ENCODE measurements at regions not wholly inside any gene's neighbourhood (a gene's known extent, or its start where the extent isn't known, plus 50 kb on each side); places are given as distances from the start of the nearest gene placed in this dataset.
"Not testable (repeated sequence)": the region's sequence is repeated elsewhere in the genome, so short reads cannot be mapped to it uniquely, and the experiment has no call there.

DNA sequence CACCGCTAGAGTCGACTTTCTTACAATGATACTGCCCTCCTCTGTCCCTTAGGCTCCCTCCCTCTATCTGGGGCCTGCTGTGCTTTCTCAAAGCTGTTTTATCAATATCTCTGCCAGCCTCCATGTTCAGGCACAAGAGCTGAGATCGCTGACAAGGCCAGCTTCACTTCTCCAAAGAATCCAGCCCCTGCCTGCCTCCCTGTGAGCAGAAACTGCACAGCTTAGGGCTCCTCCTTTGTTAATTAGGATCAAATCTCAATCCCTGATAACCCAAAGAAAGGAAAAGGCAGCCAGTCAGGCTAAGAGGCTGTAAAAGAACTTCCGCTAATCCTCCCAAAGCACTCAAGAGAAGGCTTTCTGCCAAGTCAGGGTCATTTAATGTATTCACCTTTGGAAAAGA is 616.0 kb upstream of the CDH11 start:
- Histone ChIP-seq H3K9me3 (ENCODE audit: low read length) (no peaks in the 10 kb centered on the region), H3K4me3 (ENCODE audit: low read depth, low read length, poor library complexity, severe bottlenecking) (no peak overlapping the region), H3K4me1 (ENCODE audit: insufficient read depth, low read length, poor library complexity, severe bottlenecking) (peaks cover 11% of the 10 kb centered on the region), H2AFZ (ENCODE audit: low read length) (no peak overlapping the region), H3K79me2 (ENCODE audit: insufficient read depth, low read depth, low read length) (no peaks in the 10 kb centered on the region), H3K4me2 (ENCODE audit: low read length) (no peak overlapping the region), H4K20me1 (ENCODE audit: insufficient read depth, low read length) (no peaks in the 10 kb centered on the region), H3K27ac (ENCODE audit: low read depth, low read length, poor library complexity, severe bottlenecking) (no peak overlapping the region), H3K36me3 (ENCODE audit: insufficient read depth, low read length) (no peaks in the 10 kb centered on the region), H3K9me2 (ENCODE audit: insufficient read depth, low read length) (no peaks in the 10 kb centered on the region)
- CTCF ChIA-PET (ENCODE audit: unreplicated experiment): no interaction called here
- no peak for TF ChIP-seq CTCF (conservative IDR thresholded peaks at IDR 0.05; ENCODE audit: low read length)
- no peak for TF ChIP-seq EZH2phosphoT487 (IDR thresholded peaks at IDR 0.05; ENCODE audit: borderline replicate concordance, low read depth, low read length)
- POLR2A ChIA-PET: no interaction called here
- intact Hi-C loops (cut with micrococcal nuclease; ENCODE audit: unreplicated experiment): no loop called here
- BruUV-seq (replicated peaks): no TSS peak
- no peak for DNase-seq (ENCODE audit: low spot score)

DNA sequence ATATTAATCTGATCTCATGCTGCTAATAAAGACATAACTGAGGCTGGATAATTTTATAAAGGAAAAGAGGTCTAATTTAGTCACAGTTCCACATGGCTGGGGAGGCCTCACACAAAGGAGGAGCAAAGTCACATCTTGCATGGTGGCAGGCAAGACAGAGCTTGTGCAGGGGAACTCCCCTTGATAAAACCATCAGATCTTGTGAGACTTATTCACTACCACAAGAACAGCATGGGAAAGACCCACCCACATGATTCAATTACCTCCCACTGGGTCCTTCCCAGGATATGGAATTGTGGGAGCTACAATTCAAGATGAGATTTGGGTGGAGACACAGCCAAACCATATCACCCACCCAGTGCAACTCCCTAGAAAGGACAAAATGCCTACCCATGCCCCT is 613.8 kb upstream of the CDH11 start:
- POLR2A ChIA-PET; H3K36me3 ChIP-seq (ENCODE audit: insufficient read depth, low read length); H3K4me3 ChIP-seq (ENCODE audit: low read depth, low read length, poor library complexity, severe bottlenecking); H4K20me1 ChIP-seq (ENCODE audit: insufficient read depth, low read length); CTCF ChIA-PET (ENCODE audit: unreplicated experiment); DNase-seq (ENCODE audit: low spot score); H3K27ac ChIP-seq (ENCODE audit: low read depth, low read length, poor library complexity, severe bottlenecking); BruUV-seq (replicated peaks); H3K9me2 ChIP-seq (ENCODE audit: insufficient read depth, low read length); H2AFZ ChIP-seq (ENCODE audit: low read length); H3K9me3 ChIP-seq (ENCODE audit: low read length); intact Hi-C loops (cut with micrococcal nuclease; ENCODE audit: unreplicated experiment); H3K4me2 ChIP-seq (ENCODE audit: low read length); H3K79me2 ChIP-seq (ENCODE audit: insufficient read depth, low read depth, low read length): not testable (repeated sequence)
- H3K4me1 ChIP-seq (ENCODE audit: insufficient read depth, low read length, poor library complexity, severe bottlenecking): peaks cover 11% of the 10 kb centered on the region

GRCh38 chr16:65733721-65734120 is 611.9 kb upstream of the CDH11 start:
- Histone ChIP-seq H4K20me1 (ENCODE audit: insufficient read depth, low read length) (no peaks in the 10 kb centered on the region), H3K9me2 (ENCODE audit: insufficient read depth, low read length) (no peaks in the 10 kb centered on the region), H3K4me1 (ENCODE audit: insufficient read depth, low read length, poor library complexity, severe bottlenecking) (no peaks in the 10 kb centered on the region), H3K27ac (ENCODE audit: low read depth, low read length, poor library complexity, severe bottlenecking) (no peak overlapping the region), H3K79me2 (ENCODE audit: insufficient read depth, low read depth, low read length) (no peaks in the 10 kb centered on the region), H3K4me3 (ENCODE audit: low read depth, low read length, poor library complexity, severe bottlenecking) (no peak overlapping the region), H3K4me2 (ENCODE audit: low read length) (no peak overlapping the region), H2AFZ (ENCODE audit: low read length) (no peak overlapping the region), H3K36me3 (ENCODE audit: insufficient read depth, low read length) (no peaks in the 10 kb centered on the region), H3K9me3 (ENCODE audit: low read length) (no peaks in the 10 kb centered on the region)
- BruUV-seq (replicated peaks): no TSS peak
- ChIA-PET POLR2A (no interaction called here), CTCF (ENCODE audit: unreplicated experiment) (no interaction called here)
- intact Hi-C loops (cut with micrococcal nuclease; ENCODE audit: unreplicated experiment): no loop called here
- TF ChIP-seq CTCF (conservative IDR thresholded peaks at IDR 0.05; ENCODE audit: low read length): no peak
- no peak for TF ChIP-seq EZH2phosphoT487 (IDR thresholded peaks at IDR 0.05; ENCODE audit: borderline replicate concordance, low read depth, low read length)
- no peak for DNase-seq (ENCODE audit: low spot score)
